Endometrial microvascular endothelial cells (primary cell): ENCODE measurements at regions not wholly inside any gene's neighbourhood (a gene's known extent, or its start where the extent isn't known, plus 50 kb on each side); places are given as distances from the start of the nearest gene placed in this dataset.

Experiments
- in situ Hi-C: cut with HindIII; loops from 2 replicates; pipeline ENCODE4 v1.10.0; 2017; ENCODE audit warnings: low sequenced_read_pairs, low pct_unique_long_range_greater_than_20kb; ENCODE audit errors: inconsistent ontology term

DNA sequence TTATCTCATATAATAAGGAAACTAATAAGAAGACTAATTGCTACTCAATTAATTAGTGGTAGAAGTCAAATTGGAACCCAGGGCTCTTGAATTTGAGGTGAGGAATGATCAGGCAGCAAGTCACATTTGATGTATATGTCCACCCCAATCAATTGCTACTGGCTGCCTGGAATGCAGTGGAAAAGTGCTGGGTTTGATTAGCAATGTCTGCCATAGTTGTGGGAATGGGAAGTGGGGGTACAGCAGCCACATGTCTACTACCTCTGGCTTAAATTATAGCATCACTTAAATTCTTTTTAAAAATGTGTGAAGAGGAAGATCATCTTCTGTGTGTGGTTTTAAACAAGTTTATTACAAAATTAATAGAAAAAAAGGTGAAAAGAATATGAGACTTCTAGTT is 50.8 kb upstream of the NAV2 start:
- in situ Hi-C loops = no loop called here

DNA sequence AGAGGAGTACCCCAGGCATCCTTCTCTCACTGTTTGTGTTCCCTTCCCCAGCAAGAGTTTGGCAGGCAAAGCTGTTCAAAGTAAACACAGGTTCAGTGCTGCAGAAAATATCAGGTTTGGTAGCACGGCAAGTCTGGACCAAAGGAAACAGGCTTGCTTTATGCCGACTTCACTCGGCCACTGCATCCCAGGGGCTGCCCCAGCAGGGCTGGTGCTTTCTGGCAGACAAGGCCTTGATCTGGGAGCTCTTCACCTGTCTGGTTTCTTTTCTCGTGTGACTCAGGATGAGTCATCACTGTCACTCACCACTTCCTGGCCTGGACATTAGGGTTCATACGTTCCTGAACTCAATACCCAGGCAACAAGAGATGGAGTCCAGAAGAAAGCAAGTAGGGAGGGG is 52.6 kb upstream of the NAV2 start:
- in situ Hi-C loops = no loop called here

- in situ Hi-C loops = no loop called here
Measured at GRCh38 chr11:19659529-19659928, 53.1 kb upstream of the NAV2 start.

- in situ Hi-C loops = no loop called here
Measured at GRCh38 chr11:19658344-19658743, 54.3 kb upstream of the NAV2 start.

DNA sequence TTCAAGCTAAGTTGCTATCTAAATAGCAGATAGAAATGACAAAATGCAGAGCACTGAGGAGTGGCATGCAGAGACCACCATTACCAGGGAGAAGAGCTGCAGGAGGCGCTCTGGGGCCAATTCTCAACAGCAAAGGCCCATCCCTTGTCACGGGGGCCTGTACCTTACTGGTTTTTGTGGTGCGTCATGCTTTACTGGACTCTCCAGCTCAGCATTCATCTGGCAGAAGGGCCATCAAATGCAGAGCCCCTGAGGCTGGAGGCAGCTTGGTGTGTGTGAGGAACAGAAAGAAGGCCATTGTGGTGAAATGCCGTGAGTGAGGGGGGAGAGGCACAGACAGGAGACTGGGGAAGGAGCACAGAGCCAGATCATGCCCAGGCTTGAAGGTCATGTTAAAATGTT is 56.5 kb upstream of the NAV2 start:
- in situ Hi-C loops = no loop called here

DNA sequence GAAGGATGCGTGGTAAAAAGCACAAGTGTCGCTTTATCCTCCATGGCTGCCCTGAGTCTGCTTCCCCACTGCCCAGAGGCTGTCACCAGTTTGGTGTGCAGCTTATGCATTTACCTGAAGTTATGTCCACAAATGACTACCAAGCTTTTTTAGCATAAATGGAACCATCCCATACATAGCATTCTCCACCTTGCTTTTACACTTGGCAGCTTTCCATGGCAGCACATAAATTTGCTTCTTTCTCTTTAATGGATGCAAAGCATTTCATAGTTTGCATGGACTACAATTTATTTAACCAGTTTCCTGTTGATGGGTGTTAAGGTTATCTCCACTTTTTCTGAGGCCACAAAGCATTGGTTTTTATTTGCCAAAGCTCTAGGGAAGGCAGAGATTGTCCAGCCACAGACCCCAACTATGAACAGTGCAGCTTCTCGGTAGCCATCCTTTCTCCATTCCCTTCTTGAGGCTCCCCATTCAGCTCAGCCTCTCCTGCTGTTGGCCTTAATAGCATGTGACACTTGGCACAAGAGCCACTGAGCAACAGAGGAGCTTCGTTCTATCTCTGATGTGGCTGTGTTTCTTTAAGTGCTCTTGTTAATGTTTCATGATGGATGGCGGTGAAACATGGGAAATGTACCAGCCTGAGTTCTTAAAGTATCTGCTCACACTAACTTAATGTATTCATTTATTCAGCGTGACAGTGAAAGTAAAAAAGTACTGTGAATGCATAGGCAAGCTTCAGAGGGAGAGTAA is 59.8 kb upstream of the NAV2 start:
- in situ Hi-C loops = no loop called here

DNA sequence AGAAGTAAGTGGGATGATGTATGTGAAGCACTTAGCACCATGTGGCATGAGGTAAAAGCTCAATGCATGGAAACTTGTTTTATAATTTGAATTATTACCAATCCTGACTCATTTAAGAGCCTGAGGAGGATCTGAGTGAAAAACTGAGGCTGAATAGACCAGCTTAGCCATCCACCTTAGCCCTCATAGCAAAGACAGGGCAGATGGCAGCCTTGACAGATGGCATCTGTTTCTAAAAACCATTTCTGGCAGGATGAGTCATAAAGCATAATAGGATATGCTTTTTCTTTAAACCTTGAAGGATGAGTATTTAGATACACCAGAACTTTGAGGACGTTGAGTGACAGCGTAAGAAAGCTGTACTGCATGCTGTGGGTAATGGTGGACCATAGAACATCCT is 61.0 kb upstream of the NAV2 start:
- in situ Hi-C loops = no loop called here

DNA sequence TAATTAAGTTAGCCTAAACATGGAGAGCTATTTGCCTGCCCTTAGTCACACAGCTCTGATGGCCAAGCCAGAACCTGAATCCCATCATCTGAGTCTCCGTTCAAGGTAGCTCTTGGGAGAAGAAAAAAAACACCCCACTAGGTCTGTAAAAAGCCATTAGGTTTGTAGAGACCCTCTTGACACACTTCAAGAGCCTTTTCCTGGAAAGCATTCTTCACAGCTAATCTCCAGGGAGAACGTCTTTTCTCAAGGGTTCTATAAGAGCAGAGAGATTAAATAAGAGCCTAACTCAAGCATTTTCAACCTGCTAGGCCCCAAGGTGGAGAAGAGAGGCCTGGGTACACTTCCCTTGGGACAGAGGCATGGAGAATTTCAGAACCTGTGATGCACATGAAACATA is 61.6 kb upstream of the NAV2 start:
- in situ Hi-C loops = no loop called here

DNA sequence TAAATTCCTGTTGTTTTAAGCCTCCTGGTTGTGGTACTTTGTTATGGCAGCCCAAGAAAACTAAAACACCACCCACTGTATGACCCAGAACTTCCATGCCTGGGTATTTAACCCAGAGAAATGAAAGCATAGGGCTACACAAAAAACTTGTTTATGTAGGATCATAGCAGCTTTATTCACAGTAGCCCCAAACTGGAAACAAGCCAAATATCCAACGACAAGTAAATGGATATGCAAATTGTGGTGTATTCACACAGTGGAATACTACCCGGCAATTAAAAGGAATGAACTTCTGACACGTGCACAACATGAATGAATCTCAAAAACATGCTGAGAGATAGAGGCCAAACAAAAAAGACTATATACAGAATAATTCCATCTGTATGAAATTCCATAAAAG is 62.2 kb upstream of the NAV2 start:
- in situ Hi-C loops = no loop called here

- in situ Hi-C loops = no loop called here
Measured at GRCh38 chr11:19649751-19650150, 62.9 kb upstream of the NAV2 start.

- in situ Hi-C loops = no loop called here
Measured at GRCh38 chr11:19648321-19648720, 64.3 kb upstream of the NAV2 start.

DNA sequence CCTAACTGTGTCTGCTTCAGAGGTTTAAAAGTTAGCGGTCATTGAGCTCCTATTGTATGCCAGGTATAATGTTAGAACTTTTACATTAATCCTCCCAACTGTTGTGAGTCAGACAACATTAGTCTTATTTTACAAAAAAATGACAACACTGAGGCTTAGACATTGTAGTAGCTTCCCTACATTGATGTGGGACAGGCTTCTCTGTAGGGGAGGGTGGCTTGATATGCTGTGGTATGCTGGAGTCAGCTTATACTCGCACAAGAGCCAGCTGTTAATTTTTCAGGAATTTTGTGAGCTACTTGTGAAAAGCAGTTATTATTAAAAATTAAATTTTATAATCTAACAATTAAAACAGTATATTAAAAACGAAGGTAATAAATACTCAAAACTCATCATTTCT is 64.8 kb upstream of the NAV2 start:
- in situ Hi-C loops = no loop called here

DNA sequence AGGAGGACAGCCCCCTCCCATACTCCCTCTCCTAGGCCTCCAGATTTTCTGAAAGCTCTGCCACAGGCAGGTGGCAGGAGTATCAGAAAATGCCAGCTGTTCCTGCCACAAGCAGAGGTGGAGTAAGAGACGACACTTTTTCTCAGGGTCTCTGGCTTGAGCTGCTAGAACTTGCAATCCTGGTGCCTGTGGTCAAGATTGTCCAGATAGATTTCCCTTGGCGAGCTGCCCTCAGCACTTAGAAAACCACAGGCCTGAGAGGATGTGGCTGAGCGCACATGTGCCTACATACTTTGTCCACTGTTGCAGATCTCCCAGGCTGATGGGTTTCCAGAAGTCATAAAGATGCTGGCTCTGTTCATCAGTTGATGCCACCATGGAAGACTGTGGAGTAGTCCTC is 65.7 kb upstream of the NAV2 start:
- in situ Hi-C loops = no loop called here

DNA sequence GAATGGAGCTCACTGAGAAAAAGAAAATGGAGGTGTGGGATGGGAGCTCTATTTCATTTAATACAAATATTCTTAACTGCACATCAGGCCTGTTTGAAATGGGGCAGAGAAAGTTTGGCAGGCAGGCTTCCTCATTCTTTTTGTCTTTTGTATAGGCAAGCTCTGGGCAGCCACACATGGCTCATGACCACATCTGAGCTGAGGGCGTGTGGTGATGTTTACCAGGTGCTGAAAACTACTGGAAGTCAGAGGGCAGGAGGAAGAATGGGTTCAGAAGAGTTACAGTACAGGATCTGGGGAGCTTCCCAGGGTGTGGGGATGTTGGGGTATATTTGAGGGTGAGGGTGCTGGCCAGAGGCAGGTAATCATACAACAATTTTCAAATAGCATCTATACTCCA is 66.3 kb upstream of the NAV2 start:
- in situ Hi-C loops = no loop called here

GRCh38 chr11:19644316-19644715 is 68.3 kb upstream of the NAV2 start:
- in situ Hi-C loops = no loop called here

GRCh38 chr11:19642185-19643158 is 70.2 kb upstream of the NAV2 start:
- in situ Hi-C loops = no loop called here

DNA sequence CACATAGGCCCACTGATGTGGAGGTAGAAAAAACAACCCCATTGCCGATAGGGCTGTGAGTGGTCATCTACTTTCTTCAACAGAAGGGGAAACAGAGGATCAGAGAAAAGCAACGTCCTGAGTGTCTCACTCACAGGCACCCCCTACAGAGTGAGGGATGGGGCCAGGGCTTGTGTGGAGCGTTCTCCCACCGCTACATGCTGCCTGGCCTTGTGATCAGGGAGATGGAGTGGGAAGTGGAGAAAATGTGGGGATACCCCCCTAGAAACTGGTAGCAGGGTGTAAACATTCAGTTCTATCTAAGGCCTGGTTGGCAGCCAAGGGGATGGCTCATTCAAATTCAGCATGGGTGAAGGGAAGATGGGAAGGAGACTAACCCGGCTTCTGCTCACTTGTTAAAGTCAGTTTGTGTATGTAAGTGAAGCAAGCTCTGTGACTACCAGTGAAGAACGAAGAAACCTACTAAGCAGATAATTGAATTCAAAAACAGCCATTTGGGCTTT is 73.0 kb upstream of the NAV2 start:
- in situ Hi-C loops = no loop called here

- in situ Hi-C loops = no loop called here
Measured at GRCh38 chr11:19635332-19635731, 77.3 kb upstream of the NAV2 start.

DNA sequence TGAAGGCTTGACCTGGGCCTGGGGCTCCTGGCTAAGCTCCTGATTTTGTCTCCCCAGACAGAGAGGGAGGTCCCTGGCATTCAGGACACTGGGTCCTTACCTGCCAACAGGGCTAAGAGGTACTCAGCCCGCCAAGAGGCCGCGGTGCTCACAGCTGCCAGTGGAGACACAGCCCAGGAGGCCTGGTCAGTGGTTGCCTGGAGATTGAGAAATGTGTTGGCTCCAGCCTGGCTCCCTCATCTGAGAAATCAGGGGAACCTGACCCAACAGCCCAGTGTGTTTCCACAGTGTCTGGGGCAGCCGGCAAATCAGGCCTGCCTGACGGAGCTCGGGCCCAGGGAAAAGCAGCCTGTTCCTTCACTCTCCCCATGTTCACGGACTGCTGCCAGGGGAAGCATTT is 79.4 kb upstream of the NAV2 start:
- in situ Hi-C loops = no loop called here

GRCh38 chr11:19632499-19632834 is 80.2 kb upstream of the NAV2 start:
- in situ Hi-C loops = no loop called here
